A673 (cell line): ENCODE measurements at regions not wholly inside any gene's neighbourhood (a gene's known extent, or its start where the extent isn't known, plus 50 kb on each side); places are given as distances from the start of the nearest gene placed in this dataset.

Source experiments
- BruUV-seq: library from RNA; stranded (reverse); fragments of 400-500 nt; replicated peaks from 2 replicates; lab custom pipeline; 2021; lab: Mats Ljungman, UMichigan
- CTCF ChIA-PET: fragments of 300-600 bp; sonication (Branson Sonifier 250); formaldehyde crosslinking; loops from one replicate; lab custom pipeline; 2022; ENCODE audit warnings: antibody characterized with exemption; lab: Charles Lee
- POLR2A ChIA-PET: fragments of 300-600 bp; sonication (Branson Sonifier 250); formaldehyde crosslinking; loops from one replicate; lab custom pipeline; 2022; ENCODE audit warnings: antibody characterized with exemption; ENCODE audit not compliant: low non-redundant PET; lab: Charles Lee
- DNase-seq: peaks from one replicate; pipeline ENCODE4 v3.0.0-alpha.2; 2015; ENCODE audit warnings: low spot score
- H3K27ac ChIP-seq: fragments of 200-600 bp; sonication (generic); 2 replicates; pipeline ENCODE4 v1.5.1; 2016; ENCODE audit warnings: mixed run types, low read depth, mild to moderate bottlenecking, mixed read lengths, antibody characterized with exemption, low read length; ENCODE audit not compliant: poor library complexity, severe bottlenecking
- H3K27me3 ChIP-seq: fragments of 200-600 bp; sonication (generic); replicated peaks from 2 replicates; pipeline ENCODE4 v1.6.1; 2017; ENCODE audit warnings: mixed run types, low read depth, mild to moderate bottlenecking, mixed read lengths, antibody characterized with exemption, low read length; ENCODE audit not compliant: insufficient read depth, poor library complexity
- H3K36me3 ChIP-seq: fragments of 200-600 bp; sonication (generic); 2 replicates; pipeline ENCODE4 v1.6.1; 2016; ENCODE audit warnings: mixed run types, mild to moderate bottlenecking, mixed read lengths, antibody characterized with exemption, low read length; ENCODE audit not compliant: insufficient read depth, poor library complexity, severe bottlenecking
- H3K4me1 ChIP-seq: fragments of 200-600 bp; sonication (generic); 2 replicates; pipeline ENCODE4 v1.6.1; 2017; ENCODE audit warnings: mixed run types, mild to moderate bottlenecking, mixed read lengths, antibody characterized with exemption, low read length; ENCODE audit not compliant: insufficient read depth, poor library complexity, severe bottlenecking
- H3K4me3 ChIP-seq: fragments of 200-600 bp; sonication (generic); 2 replicates; pipeline ENCODE4 v1.5.1; 2016; ENCODE audit warnings: low read depth, mixed run types, mild to moderate bottlenecking, mixed read lengths, low read length; ENCODE audit not compliant: poor library complexity, severe bottlenecking
- H3K9me3 ChIP-seq: fragments of 200-600 bp; sonication (generic); 2 replicates; pipeline ENCODE4 v1.6.1; 2016; ENCODE audit warnings: mixed run types, low read depth, mild to moderate bottlenecking, mixed read lengths, antibody characterized with exemption, low read length; ENCODE audit not compliant: poor library complexity, severe bottlenecking
- CTCF ChIP-seq: fragments of 300-800, 200-600 bp; sonication (generic); conservative IDR thresholded peaks from 2 replicates; pipeline ENCODE4 v1.5.1; 2017; ENCODE audit warnings: low read depth, mild to moderate bottlenecking, antibody characterized with exemption, low read length, moderate library complexity, mixed read lengths
- EZH2 ChIP-seq: fragments of 200-600 bp; sonication (generic); IDR thresholded peaks from 2 replicates; pipeline ENCODE4 v1.6.1; 2017; ENCODE audit warnings: borderline replicate concordance, low read depth, mild to moderate bottlenecking, mixed read lengths, antibody characterized with exemption, low read length; ENCODE audit not compliant: poor library complexity, severe bottlenecking
- intact Hi-C: fragments of 100-400 bp; cut with micrococcal nuclease; formaldehyde crosslinking; loops from one replicate; pipeline ENCODE4 v1.10.0; 2022; ENCODE audit not compliant: unreplicated experiment

GRCh38 chr4:108361886-108362285 lies 193.2 kb upstream of the LEF1 start:
- BruUV-seq: no TSS peak
- CTCF ChIA-PET: no interaction called here
- Histone ChIP-seq H3K4me3 (no peak overlapping the region), H3K36me3 (no peaks in the 10 kb centered on the region), H3K27ac (no peak overlapping the region), H3K27me3 (no peaks in the 10 kb centered on the region), H3K4me1 (no peaks in the 10 kb centered on the region), H3K9me3 (no peaks in the 10 kb centered on the region)
- TF ChIP-seq EZH2: no peak
- no peak for TF ChIP-seq CTCF
- POLR2A ChIA-PET: no interaction called here
- no peak for DNase-seq
- intact Hi-C loops: no loop called here

GRCh38 chr4:108361446-108361820 lies 192.7 kb upstream of the LEF1 start:
- no TSS peak for BruUV-seq
- no peak overlapping the region for H3K27ac ChIP-seq
- no peaks in the 10 kb centered on the region for H3K9me3 ChIP-seq
- TF ChIP-seq CTCF (no peak), EZH2 (no peak)
- no peaks in the 10 kb centered on the region for H3K36me3 ChIP-seq
- DNase-seq: peak; percentile 14
- POLR2A ChIA-PET: no interaction called here
- CTCF ChIA-PET: no interaction called here
- intact Hi-C loops: no loop called here
- H3K4me1 ChIP-seq: no peaks in the 10 kb centered on the region
- H3K27me3 ChIP-seq: no peaks in the 10 kb centered on the region
- H3K4me3 ChIP-seq: no peak overlapping the region

GRCh38 chr4:108360754-108361445 lies 192.2 kb upstream of the LEF1 start:
- no peaks in the 10 kb centered on the region for H3K9me3 ChIP-seq
- no peaks in the 10 kb centered on the region for H3K27me3 ChIP-seq
- H3K36me3 ChIP-seq: no peaks in the 10 kb centered on the region
- TF ChIP-seq CTCF: no peak
- CTCF ChIA-PET: no interaction called here
- H3K27ac ChIP-seq: no peak overlapping the region
- no TSS peak for BruUV-seq
- intact Hi-C loops: no loop called here
- H3K4me3 ChIP-seq: no peak overlapping the region
- H3K4me1 ChIP-seq: no peaks in the 10 kb centered on the region
- POLR2A ChIA-PET: interaction anchor here (0.6 kb wide), 1 partner anchor 541 kb away, joined by 3 read pairs; no protein-coding TSS in a partner anchor
- no peak for DNase-seq
